ENCODE measurements at regions not wholly inside any gene's neighbourhood (a gene's known extent, or its start where the extent isn't known, plus 50 kb on each side); places are given as distances from the start of the nearest gene placed in this dataset.
"Not testable (repeated sequence)": the region's sequence is repeated elsewhere in the genome, so short reads cannot be mapped to it uniquely, and the experiment has no call there.

GRCh38 chr2:166381-166780, 97.5 kb downstream of the SH3YL1 start:
- no peak overlapping the region for H3K27ac Mint-ChIP-seq (ENCODE audit: low read depth)
- H3K4me1 Mint-ChIP-seq, result no peaks in the 10 kb centered on the region
- no peaks in the 10 kb centered on the region for H3K9me3 Mint-ChIP-seq
- H3K36me3 Mint-ChIP-seq (ENCODE audit: insufficient read depth), result peaks cover 1% of the 10 kb centered on the region
- ATAC-seq (replicated peaks; ENCODE audit: extremely low read depth, poor library complexity, severe bottlenecking) (no peak), DNase-seq (ENCODE audit: low spot score in 2 of 2) (no peak)
- no peak overlapping the region for H3K4me3 Mint-ChIP-seq
- H3K27me3 Mint-ChIP-seq, result peaks cover 45% of the 10 kb centered on the region

GRCh38 chr2:165530-165929, 98.3 kb downstream of the SH3YL1 start:
- H3K27ac Mint-ChIP-seq (ENCODE audit: low read depth), result no peak overlapping the region
- peaks cover 3% of the 10 kb centered on the region for H3K36me3 Mint-ChIP-seq (ENCODE audit: insufficient read depth)
- H3K4me1 Mint-ChIP-seq, result no peaks in the 10 kb centered on the region
- DNase-seq (ENCODE audit: low spot score in 2 of 2) (no peak), ATAC-seq (replicated peaks; ENCODE audit: extremely low read depth, poor library complexity, severe bottlenecking) (no peak)
- peaks cover 54% of the 10 kb centered on the region for H3K27me3 Mint-ChIP-seq
- no peaks in the 10 kb centered on the region for H3K9me3 Mint-ChIP-seq
- no peak overlapping the region for H3K4me3 Mint-ChIP-seq

GRCh38 chr2:162473-163382, 101.1 kb downstream of the SH3YL1 start:
- H3K36me3 Mint-ChIP-seq (ENCODE audit: insufficient read depth), result peaks cover 4% of the 10 kb centered on the region
- ATAC-seq (replicated peaks; ENCODE audit: extremely low read depth, poor library complexity, severe bottlenecking) (no peak), DNase-seq (ENCODE audit: low spot score in 2 of 2) (no peak)
- H3K4me1 Mint-ChIP-seq, result no peaks in the 10 kb centered on the region
- H3K27me3 Mint-ChIP-seq, result peaks cover 61% of the 10 kb centered on the region
- no peaks in the 10 kb centered on the region for H3K9me3 Mint-ChIP-seq
- no peak overlapping the region for H3K4me3 Mint-ChIP-seq
- no peak overlapping the region for H3K27ac Mint-ChIP-seq (ENCODE audit: low read depth)

GRCh38 chr2:161729-162128, 102.1 kb downstream of the SH3YL1 start:
- peaks cover 3% of the 10 kb centered on the region for H3K36me3 Mint-ChIP-seq (ENCODE audit: insufficient read depth)
- no peak overlapping the region for H3K27ac Mint-ChIP-seq (ENCODE audit: low read depth)
- H3K4me3 Mint-ChIP-seq, result no peak overlapping the region
- no peak for ATAC-seq (replicated peaks; ENCODE audit: extremely low read depth, poor library complexity, severe bottlenecking)
- no peak for DNase-seq (ENCODE audit: low spot score in 2 of 2)
- peaks cover 55% of the 10 kb centered on the region for H3K27me3 Mint-ChIP-seq
- no peaks in the 10 kb centered on the region for H3K4me1 Mint-ChIP-seq
- H3K9me3 Mint-ChIP-seq, result no peaks in the 10 kb centered on the region

- H3K27me3 Mint-ChIP-seq, result peaks cover 58% of the 10 kb centered on the region
- no peak for ATAC-seq (replicated peaks; ENCODE audit: extremely low read depth, poor library complexity, severe bottlenecking)
Measured at GRCh38 chr2:151553-152334, 105.4 kb upstream of the FAM110C start.

GRCh38 chr2:145407-145806, 99.1 kb upstream of the FAM110C start:
- Mint-ChIP-seq H3K36me3 (ENCODE audit: insufficient read depth) (no peaks in the 10 kb centered on the region), H3K9me3 (no peaks in the 10 kb centered on the region), H3K27ac (ENCODE audit: low read depth) (no peak overlapping the region), H3K27me3 (peaks cover 57% of the 10 kb centered on the region), H3K4me1 (no peaks in the 10 kb centered on the region), H3K4me3 (no peak overlapping the region)
- DNase-seq (ENCODE audit: low spot score in 2 of 2), result no peak
- ATAC-seq (replicated peaks; ENCODE audit: extremely low read depth, poor library complexity, severe bottlenecking), result no peak

More at GRCh38 chr2:151553-152334, 105.4 kb upstream of the FAM110C start:
- no peaks in the 10 kb centered on the region for H3K9me3 Mint-ChIP-seq
- DNase-seq (ENCODE audit: low spot score in 2 of 2), result no peak
- no peak overlapping the region for H3K4me3 Mint-ChIP-seq
- no peaks in the 10 kb centered on the region for H3K36me3 Mint-ChIP-seq (ENCODE audit: insufficient read depth)
- H3K27ac Mint-ChIP-seq (ENCODE audit: low read depth), result no peak overlapping the region
- H3K4me1 Mint-ChIP-seq, result no peaks in the 10 kb centered on the region

- H3K9me3 Mint-ChIP-seq, result no peaks in the 10 kb centered on the region
- ATAC-seq (replicated peaks; ENCODE audit: extremely low read depth, poor library complexity, severe bottlenecking), result no peak
- H3K36me3 Mint-ChIP-seq (ENCODE audit: insufficient read depth), result peaks cover 1% of the 10 kb centered on the region
- H3K4me3 Mint-ChIP-seq, result no peak overlapping the region
- DNase-seq (ENCODE audit: low spot score in 2 of 2), result no peak
- H3K4me1 Mint-ChIP-seq, result no peaks in the 10 kb centered on the region
- no peak overlapping the region for H3K27ac Mint-ChIP-seq (ENCODE audit: low read depth)
- H3K27me3 Mint-ChIP-seq, result peaks cover 68% of the 10 kb centered on the region
Measured at GRCh38 chr2:141611-142010, 95.3 kb upstream of the FAM110C start.

GRCh38 chr2:136666-137065, 90.4 kb upstream of the FAM110C start:
- Mint-ChIP-seq H3K4me3 (no peak overlapping the region), H3K27ac (ENCODE audit: low read depth) (no peak overlapping the region), H3K36me3 (ENCODE audit: insufficient read depth) (peaks cover 1% of the 10 kb centered on the region), H3K9me3 (no peaks in the 10 kb centered on the region), H3K4me1 (no peaks in the 10 kb centered on the region), H3K27me3 (peaks cover 86% of the 10 kb centered on the region)
- ATAC-seq (replicated peaks; ENCODE audit: extremely low read depth, poor library complexity, severe bottlenecking) (no peak), DNase-seq (ENCODE audit: low spot score in 2 of 2) (no peak)

- no peak for DNase-seq (ENCODE audit: low spot score in 2 of 2)
- H3K9me3 Mint-ChIP-seq, result no peaks in the 10 kb centered on the region
- peaks cover 1% of the 10 kb centered on the region for H3K36me3 Mint-ChIP-seq (ENCODE audit: insufficient read depth)
- no peak for ATAC-seq (replicated peaks; ENCODE audit: extremely low read depth, poor library complexity, severe bottlenecking)
- H3K27me3 Mint-ChIP-seq, result peaks cover 86% of the 10 kb centered on the region
- no peak overlapping the region for H3K4me3 Mint-ChIP-seq
- H3K4me1 Mint-ChIP-seq, result no peaks in the 10 kb centered on the region
- H3K27ac Mint-ChIP-seq (ENCODE audit: low read depth), result no peak overlapping the region
Measured at GRCh38 chr2:133675-134593, 87.6 kb upstream of the FAM110C start.

GRCh38 chr2:126769-127168, 80.5 kb upstream of the FAM110C start:
- H3K27me3 Mint-ChIP-seq, result peaks cover 61% of the 10 kb centered on the region

GRCh38 chr2:124241-124880, 78.1 kb upstream of the FAM110C start:
- Mint-ChIP-seq H3K36me3 (ENCODE audit: insufficient read depth) (no peaks in the 10 kb centered on the region), H3K4me3 (no peak overlapping the region), H3K27me3 (peaks cover 44% of the 10 kb centered on the region), H3K9me3 (no peaks in the 10 kb centered on the region), H3K4me1 (no peaks in the 10 kb centered on the region), H3K27ac (ENCODE audit: low read depth) (no peak overlapping the region)
- ATAC-seq (replicated peaks; ENCODE audit: extremely low read depth, poor library complexity, severe bottlenecking) (no peak), DNase-seq (ENCODE audit: low spot score in 2 of 2) (no peak)

More at GRCh38 chr2:126769-127168, 80.5 kb upstream of the FAM110C start:
- not testable (repeated sequence) for H3K36me3 Mint-ChIP-seq (ENCODE audit: insufficient read depth); H3K27ac Mint-ChIP-seq (ENCODE audit: low read depth); H3K9me3 Mint-ChIP-seq; DNase-seq (ENCODE audit: low spot score in 2 of 2); H3K4me1 Mint-ChIP-seq; ATAC-seq (replicated peaks; ENCODE audit: extremely low read depth, poor library complexity, severe bottlenecking); H3K4me3 Mint-ChIP-seq

- Mint-ChIP-seq H3K4me3 (no peak overlapping the region), H3K9me3 (no peaks in the 10 kb centered on the region), H3K27ac (ENCODE audit: low read depth) (no peak overlapping the region), H3K36me3 (ENCODE audit: insufficient read depth) (no peaks in the 10 kb centered on the region), H3K27me3 (peaks cover 36% of the 10 kb centered on the region), H3K4me1 (no peaks in the 10 kb centered on the region)
- ATAC-seq (replicated peaks; ENCODE audit: extremely low read depth, poor library complexity, severe bottlenecking), result no peak
- no peak for DNase-seq (ENCODE audit: low spot score in 2 of 2)
Measured at GRCh38 chr2:116953-117352, 70.6 kb upstream of the FAM110C start.

Measured in central memory CD8-positive, alpha-beta T cell (primary cell).